H1 (cell line): ENCODE measurements at regions not wholly inside any gene's neighbourhood (a gene's known extent, or its start where the extent isn't known, plus 50 kb on each side); places are given as distances from the start of the nearest gene placed in this dataset.

Experiments used
- CTCF ChIA-PET: fragments of 300-600 bp; sonication (Branson Sonifier 250); formaldehyde crosslinking; loops from one replicate; lab custom pipeline; 2021; ENCODE audit not compliant: partially characterized antibody; lab: Charles Lee
- POLR2A ChIA-PET: fragments of 300-600 bp; sonication (Branson Sonifier 250); formaldehyde crosslinking; loops from one replicate; lab custom pipeline; 2021; ENCODE audit warnings: inconsistent platforms; ENCODE audit not compliant: partially characterized antibody; lab: Charles Lee
- DNase-seq, 2 experiments: peaks; one replicate each; pipeline versions ENCODE4 v3.0.0 to v3.0.0-alpha.2; 2010 to 2022; ENCODE audit warnings: low spot score in 2 of 2, low read depth in 1 of 2, mixed read lengths in 1 of 2
- FAIRE-seq: peaks from 2 replicates; lab custom pipeline; 2011; peaks lifted over from hg19 to GRCh38; lab: Jason Lieb, UNC
- H2AFZ ChIP-seq: 2 replicates; pipeline ENCODE4 v1.8.1; 2012; ENCODE audit warnings: low read length, inconsistent platforms
- H2AK5ac ChIP-seq: 2 replicates; pipeline ENCODE4 v1.6.1; 2013; ENCODE audit warnings: low read depth, low read length
- H2BK120ac ChIP-seq: replicated peaks from 2 replicates; pipeline ENCODE3; 2013; ENCODE audit warnings: low read depth, low read length, inconsistent platforms
- H2BK12ac ChIP-seq: 2 replicates; pipeline ENCODE4 v1.6.1; 2013; ENCODE audit warnings: low read depth, low read length
- H2BK15ac ChIP-seq: 2 replicates; pipeline ENCODE4 v1.6.1; 2013; ENCODE audit warnings: low read length
- H2BK20ac ChIP-seq: 2 replicates; pipeline ENCODE4 v1.6.1; 2013; ENCODE audit warnings: low read length
- H2BK5ac ChIP-seq: 2 replicates; pipeline ENCODE4 v1.6.1; 2013; ENCODE audit warnings: low read depth, low read length
- H3K14ac ChIP-seq: 2 replicates; pipeline ENCODE4 v1.6.1; 2013; ENCODE audit warnings: inconsistent platforms; ENCODE audit not compliant: insufficient read length
- H3K18ac ChIP-seq: 2 replicates; pipeline ENCODE4 v1.6.1; 2013; ENCODE audit warnings: low read length; ENCODE audit errors: extremely low read depth
- H3K23ac ChIP-seq: 2 replicates; pipeline ENCODE4 v1.6.1; 2013; ENCODE audit warnings: inconsistent platforms; ENCODE audit not compliant: insufficient read length
- H3K23me2 ChIP-seq: 2 replicates; pipeline ENCODE4 v1.6.1; 2013; ENCODE audit warnings: low read depth, low read length
- H3K27ac ChIP-seq: 2 replicates; pipeline ENCODE4 v1.6.1; 2011; ENCODE audit warnings: low read depth, low read length, inconsistent platforms
- H3K27me3 ChIP-seq, 4 experiments: replicated peaks in 1 of 4; 1 replicate in 1 of 4; 2 replicates in 3 of 4; pipeline versions ENCODE4 v1.6.1 to v1.8.1; 2011 to 2013; ENCODE audit warnings: low read length in 3 of 4, mild to moderate bottlenecking in 3 of 4, inconsistent platforms in 2 of 4, mixed read lengths in 2 of 4, moderate library complexity in 1 of 4; ENCODE audit not compliant: control insufficient read depth in 3 of 4, insufficient read depth in 3 of 4; ENCODE audit errors: extremely low read depth in 1 of 4
- H3K36me3 ChIP-seq, 4 experiments: 2 replicates each; pipeline versions ENCODE4 v1.6.1 to v1.8.1; 2011 to 2013; ENCODE audit warnings: mild to moderate bottlenecking in 4 of 4, low read length in 3 of 4, moderate library complexity in 2 of 4, control low read depth in 1 of 4, inconsistent platforms in 1 of 4; ENCODE audit not compliant: insufficient read depth in 4 of 4, control insufficient read depth in 2 of 4
- H3K4ac ChIP-seq: replicated peaks from 2 replicates; pipeline ENCODE3; 2013; ENCODE audit warnings: low read length, low read depth, mixed read lengths, inconsistent platforms; ENCODE audit not compliant: insufficient read length
- H3K4me1 ChIP-seq, 4 experiments: replicated peaks in 1 of 4; 1 replicate in 1 of 4; 2 replicates in 3 of 4; pipeline versions ENCODE4 v1.6.1 to v1.8.1; 2011 to 2013; ENCODE audit warnings: low read length in 3 of 4, inconsistent platforms in 2 of 4, mixed read lengths in 1 of 4; ENCODE audit not compliant: insufficient read depth in 4 of 4, control insufficient read depth in 3 of 4
- H3K4me2 ChIP-seq, 2 experiments: 2 replicates each; pipeline versions ENCODE4 v1.6.1 to v1.8.1; 2011 to 2013; ENCODE audit warnings: low read depth in 2 of 2, low read length in 2 of 2, control low read depth in 1 of 2, inconsistent platforms in 1 of 2, mild to moderate bottlenecking in 1 of 2; ENCODE audit not compliant: insufficient read depth in 1 of 2
- H3K4me3 ChIP-seq, 4 experiments: fragments of 200-600, 300-600 bp in 1 of 4; sonication (generic), shearing (Covaris generic), sonication (Bioruptor Twin) in 1 of 4; 2 replicates each; pipeline versions ENCODE4 v1.5.1 to v1.8.1; 2011 to 2016; ENCODE audit warnings: low read length in 4 of 4, low read depth in 3 of 4, control low read depth in 2 of 4, inconsistent platforms in 2 of 4, mild to moderate bottlenecking in 2 of 4, mixed read lengths in 1 of 4, moderate library complexity in 1 of 4; ENCODE audit not compliant: insufficient read depth in 2 of 4; ENCODE audit errors: extremely low read depth in 1 of 4
- H3K56ac ChIP-seq: replicated peaks from 2 replicates; pipeline ENCODE3; 2013; ENCODE audit warnings: low read depth, mild to moderate bottlenecking, mixed read lengths, low read length, inconsistent platforms; ENCODE audit not compliant: insufficient read length
- H3K79me1 ChIP-seq: 2 replicates; pipeline ENCODE4 v1.6.1; 2013; ENCODE audit warnings: low read depth, low read length, control low read depth
- H3K79me2 ChIP-seq, 2 experiments: 2 replicates each; pipeline versions ENCODE4 v1.6.1 to v1.8.1; 2012 to 2013; ENCODE audit warnings: low read length in 2 of 2, mild to moderate bottlenecking in 2 of 2, inconsistent platforms in 1 of 2; ENCODE audit not compliant: insufficient read depth in 2 of 2, control insufficient read depth in 1 of 2
- H3K9ac ChIP-seq, 4 experiments: replicated peaks in 1 of 4; 1 replicate in 1 of 4; 2 replicates in 3 of 4; pipeline versions ENCODE4 v1.6.1 to v1.8.1; 2011 to 2013; ENCODE audit warnings: low read depth in 3 of 4, low read length in 3 of 4, control low read depth in 2 of 4, mild to moderate bottlenecking in 2 of 4, moderate library complexity in 2 of 4, inconsistent platforms in 1 of 4; ENCODE audit errors: extremely low read depth in 1 of 4
- H3K9me3 ChIP-seq, 2 experiments: 2 replicates each; pipeline versions ENCODE4 v1.6.1 to v1.8.1; 2012 to 2013; ENCODE audit warnings: mild to moderate bottlenecking in 2 of 2, moderate library complexity in 2 of 2, control low read depth in 1 of 2, inconsistent platforms in 1 of 2, low read depth in 1 of 2, low read length in 1 of 2, mixed read lengths in 1 of 2; ENCODE audit not compliant: insufficient read depth in 2 of 2
- H4K20me1 ChIP-seq, 2 experiments: replicated peaks in 1 of 2; 2 replicates each; pipeline versions ENCODE3 to v1.8.1; 2011 to 2013; ENCODE audit warnings: inconsistent platforms in 2 of 2, low read length in 2 of 2, mild to moderate bottlenecking in 1 of 2; ENCODE audit not compliant: insufficient read depth in 2 of 2, control insufficient read depth in 1 of 2
- H4K5ac ChIP-seq: 2 replicates; pipeline ENCODE4 v1.6.1; 2013; ENCODE audit warnings: low read length, low read depth, mixed read lengths, inconsistent platforms; ENCODE audit not compliant: insufficient read length
- H4K8ac ChIP-seq: 2 replicates; pipeline ENCODE4 v1.8.0; 2013; ENCODE audit warnings: mild to moderate bottlenecking, moderate library complexity, low read length, inconsistent platforms; ENCODE audit not compliant: insufficient read depth; ENCODE audit errors: extremely low read depth
- H4K91ac ChIP-seq: replicated peaks from 2 replicates; pipeline ENCODE3; 2013; ENCODE audit warnings: low read length, mixed read lengths, inconsistent platforms; ENCODE audit not compliant: insufficient read length
- BCL11A ChIP-seq, 2 experiments: IDR thresholded peaks; one replicate each; pipeline ENCODE4 v1.6.1; 2011; ENCODE audit warnings: low read depth in 2 of 2, low read length in 2 of 2, mild to moderate bottlenecking in 2 of 2
- CTBP2 ChIP-seq: IDR thresholded peaks from 2 replicates; pipeline ENCODE4 v1.7.0; 2011; ENCODE audit warnings: borderline replicate concordance, mild to moderate bottlenecking, moderate library complexity, mixed read lengths, low read length; ENCODE audit not compliant: insufficient read depth, insufficient read length
- FOSL1 ChIP-seq: IDR thresholded peaks from 2 replicates; pipeline ENCODE4 v1.6.1; 2011; ENCODE audit warnings: mild to moderate bottlenecking, low read depth, low read length, moderate library complexity; ENCODE audit not compliant: insufficient read depth
- JUN ChIP-seq: IDR thresholded peaks from 2 replicates; pipeline ENCODE4 v1.6.1; 2011; ENCODE audit warnings: low read depth, mild to moderate bottlenecking, improper control_type of control experiment, low read length
- PHF8 ChIP-seq: fragments of 200-600 bp; sonication (generic); conservative IDR thresholded peaks from 2 replicates; pipeline ENCODE4 v1.7.1; 2012; ENCODE audit warnings: low read depth, mild to moderate bottlenecking, inconsistent platforms, low read length, moderate library complexity
- POU5F1 ChIP-seq: IDR thresholded peaks from 2 replicates; pipeline ENCODE4 v1.6.1; 2011; ENCODE audit warnings: low read depth, mild to moderate bottlenecking, low read length, moderate library complexity
- RNF2 ChIP-seq: fragments of 200-900, 300-1000 bp; sonication (generic); IDR thresholded peaks from 2 replicates; pipeline ENCODE4 v1.7.1; 2016; ENCODE audit warnings: borderline replicate concordance, low read depth, mild to moderate bottlenecking, antibody characterized with exemption, low read length; ENCODE audit not compliant: poor library complexity, severe bottlenecking; ENCODE audit errors: missing control alignments
- SAP30 ChIP-seq: fragments of 300-600 bp; sonication (generic); IDR thresholded peaks from 2 replicates; pipeline ENCODE4 v1.7.1; 2012; ENCODE audit warnings: low read length, moderate library complexity, mild to moderate bottlenecking, inconsistent platforms; ENCODE audit not compliant: insufficient read depth, insufficient replicate concordance
- SIRT6 ChIP-seq: IDR thresholded peaks from one replicate; pipeline ENCODE4 v1.7.1; 2012; ENCODE audit warnings: low read length, inconsistent platforms
- WGBS, 2 experiments: shearing (Covaris generic) in 1 of 2; methylation state at CpG; one replicate each; pipeline versions ENCODE4 v1.1.6 to v1.1.7; 2013 to 2015; ENCODE audit warnings: low lambda C conversion rate in 2 of 2, mixed read lengths in 2 of 2, inconsistent platforms in 1 of 2, low coverage in 1 of 2, missing lambda C conversion rate in 1 of 2; ENCODE audit not compliant: insufficient replicate concordance in 2 of 2, insufficient coverage in 1 of 2, insufficient read length in 1 of 2; ENCODE audit errors: extremely low coverage in 1 of 2, missing lambda C conversion rate in 1 of 2; 5-methylcytosine and 5-hydroxymethylcytosine counted together

GRCh38 chr11:123282597-123282996, 87.5 kb upstream of the CLMP start:
- Histone ChIP-seq H4K5ac (no peak overlapping the region), H2BK12ac (no peak overlapping the region), H3K23ac (no peak overlapping the region), H3K18ac (no peak overlapping the region), H3K4ac (no peak overlapping the region), H3K9me3 (no peaks in the 10 kb centered on the region), H3K4me3 (no peak overlapping the region), H3K23me2 (no peaks in the 10 kb centered on the region; the same call in 1 of the 2 replicates), H2BK20ac (no peak overlapping the region), H2BK15ac (no peak overlapping the region), H3K14ac (no peak overlapping the region), H3K4me1 (no peaks in the 10 kb centered on the region), H4K91ac (no peak overlapping the region), H3K79me2 (no peaks in the 10 kb centered on the region), H2AK5ac (no peak overlapping the region), H3K27ac (no peak overlapping the region), H3K36me3 (no peaks in the 10 kb centered on the region), H3K9ac (no peak overlapping the region), H3K27me3 (no peaks in the 10 kb centered on the region), H3K4me2 (no peak overlapping the region), H2AFZ (no peak overlapping the region), H2BK5ac (no peak overlapping the region), H4K8ac (no peak overlapping the region), H4K20me1 (no peaks in the 10 kb centered on the region), H2BK120ac (no peak overlapping the region), H3K56ac (no peak overlapping the region), H3K79me1 (no peaks in the 10 kb centered on the region)
- DNase-seq = no peak
- ChIA-PET CTCF (interaction anchor here (0.6 to 3.1 kb wide), 7 partner anchors 21 to 196 kb away, joined by 3 to 7 read pairs (median 5); no protein-coding TSS in a partner anchor), POLR2A (no interaction called here)
- WGBS, 2 experiments = 72% methylated on average over 6 of the region's 6 CpGs; no CpG with 5 or more reads in 1 of the 2 experiments
- TF ChIP-seq PHF8 (no peak), FOSL1 (no peak), BCL11A (IDR thresholded peaks at IDR 0.05; ENCODE audit: low read depth in 2 of 2, low read length in 2 of 2) (no peak), SIRT6 (no peak), CTBP2 (no peak), SAP30 (no peak), RNF2 (no peak), JUN (no peak), POU5F1 (no peak)
- FAIRE-seq = no peak
